Neural cell (in vitro differentiated cells): ENCODE measurements at regions not wholly inside any gene's neighbourhood (a gene's known extent, or its start where the extent isn't known, plus 50 kb on each side); places are given as distances from the start of the nearest gene placed in this dataset.

ENCODE experiments used
- CTCF ChIP-seq: fragments of 450-650 bp; IDR thresholded peaks from 2 replicates; pipeline ENCODE4 v1.5.1; 2014; ENCODE audit warnings: antibody characterized with exemption, mild to moderate bottlenecking, moderate library complexity; ENCODE audit not compliant: poor library complexity, severe bottlenecking
- EP300 ChIP-seq: fragments of 450-650 bp; conservative IDR thresholded peaks from 2 replicates; pipeline ENCODE4 v1.6.1; 2014; ENCODE audit warnings: antibody characterized with exemption, mild to moderate bottlenecking, moderate library complexity; ENCODE audit not compliant: poor library complexity, severe bottlenecking
- EZH2 ChIP-seq: fragments of 200-600, 300-800 bp; shearing (Covaris generic), sonication (generic); IDR thresholded peaks from 2 replicates; pipeline ENCODE4 v1.6.1; 2014; ENCODE audit warnings: antibody characterized with exemption, low read length, borderline replicate concordance, mild to moderate bottlenecking; ENCODE audit not compliant: insufficient read depth, poor library complexity, severe bottlenecking
- TAF1 ChIP-seq: IDR thresholded peaks from 2 replicates; pipeline ENCODE4 v1.6.1; 2012; ENCODE audit warnings: low read depth

GRCh38 chr21:45341779-45342178 is 54.1 kb upstream of the POFUT2 start:
- no peak for TF ChIP-seq CTCF
- TF ChIP-seq EZH2: no peak
- no peak for TF ChIP-seq TAF1
- no peak for TF ChIP-seq EP300
